Thymus (tissue), 11 donors: ENCODE measurements at regions not wholly inside any gene's neighbourhood (a gene's known extent, or its start where the extent isn't known, plus 50 kb on each side); places are given as distances from the start of the nearest gene placed in this dataset.

ENCODE experiments used
- DNase-seq, 9 donors: peaks; one replicate each; pipeline ENCODE4 v3.0.0-alpha.2; 2013; ENCODE audit warnings: low spot score in 9 of 9, low read depth in 6 of 9, missing footprints in 1 of 9
- H3K27ac ChIP-seq, 2 donors: one replicate each; pipeline ENCODE4 v1.5.1; 2013; ENCODE audit warnings: control low read depth in 1 of 2, low read depth in 1 of 2, low read length in 1 of 2, mild to moderate bottlenecking in 1 of 2, moderate library complexity in 1 of 2
- H3K27me3 ChIP-seq, 2 donors: one replicate each; pipeline ENCODE4 v1.5.1; 2013; ENCODE audit warnings: low read length in 1 of 2; ENCODE audit not compliant: control insufficient read depth in 2 of 2, insufficient read depth in 1 of 2
- H3K36me3 ChIP-seq, 2 donors: one replicate each; pipeline ENCODE4 v1.5.1; 2013; ENCODE audit warnings: low read length in 1 of 2, mild to moderate bottlenecking in 1 of 2, moderate library complexity in 1 of 2; ENCODE audit not compliant: control insufficient read depth in 2 of 2, insufficient read depth in 2 of 2
- H3K4me1 ChIP-seq, 2 donors: one replicate each; pipeline ENCODE4 v1.5.1; 2013; ENCODE audit warnings: low read length in 2 of 2; ENCODE audit not compliant: control insufficient read depth in 2 of 2, insufficient read depth in 2 of 2
- H3K4me3 ChIP-seq, 2 donors: one replicate each; pipeline ENCODE4 v1.5.1; 2013; ENCODE audit warnings: low read length in 2 of 2, control low read depth in 1 of 2, mild to moderate bottlenecking in 1 of 2
- H3K9me3 ChIP-seq, 2 donors: one replicate each; pipeline ENCODE4 v1.5.1; 2013; ENCODE audit warnings: low read length in 1 of 2, mild to moderate bottlenecking in 1 of 2; ENCODE audit not compliant: control insufficient read depth in 2 of 2, insufficient read depth in 1 of 2
- WGBS: extraction: QIAGEN DNeasy Blood & Tissue Kit; methylation state at CpG from one replicate; pipeline ENCODE4 v1.1.7; 2013; 5-methylcytosine and 5-hydroxymethylcytosine counted together
- donor health status: healthy.

DNA sequence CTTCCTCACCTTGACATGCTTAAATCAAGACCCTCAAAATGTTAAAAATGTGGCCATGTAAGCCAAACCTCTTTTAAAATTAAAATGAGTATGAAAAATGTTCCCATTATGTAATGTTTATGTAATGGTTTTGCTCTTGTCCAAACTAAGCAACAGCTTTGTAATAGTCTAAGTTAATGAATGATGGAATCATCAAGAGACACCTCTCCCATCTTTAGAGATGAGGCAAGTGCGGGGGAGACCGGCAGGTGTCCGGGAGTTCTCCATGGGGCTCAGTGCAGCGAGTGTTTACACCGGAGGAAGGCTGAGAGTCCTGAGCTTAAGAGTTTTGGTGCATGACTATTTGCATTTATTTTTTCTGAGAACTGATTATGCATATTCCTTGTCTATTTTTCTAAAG, 384.9 kb upstream of the RNF32 start:
- 95% methylated on average over 5 of the region's 5 CpGs for WGBS
- no peaks in the 10 kb centered on the region for H3K4me1 ChIP-seq
- H3K27ac ChIP-seq = no peak overlapping the region
- H3K36me3 ChIP-seq = no peaks in the 10 kb centered on the region
- no peaks in the 10 kb centered on the region for H3K9me3 ChIP-seq
- no peaks in the 10 kb centered on the region for H3K27me3 ChIP-seq
- H3K4me3 ChIP-seq = no peak overlapping the region
- DNase-seq = no peak

DNA sequence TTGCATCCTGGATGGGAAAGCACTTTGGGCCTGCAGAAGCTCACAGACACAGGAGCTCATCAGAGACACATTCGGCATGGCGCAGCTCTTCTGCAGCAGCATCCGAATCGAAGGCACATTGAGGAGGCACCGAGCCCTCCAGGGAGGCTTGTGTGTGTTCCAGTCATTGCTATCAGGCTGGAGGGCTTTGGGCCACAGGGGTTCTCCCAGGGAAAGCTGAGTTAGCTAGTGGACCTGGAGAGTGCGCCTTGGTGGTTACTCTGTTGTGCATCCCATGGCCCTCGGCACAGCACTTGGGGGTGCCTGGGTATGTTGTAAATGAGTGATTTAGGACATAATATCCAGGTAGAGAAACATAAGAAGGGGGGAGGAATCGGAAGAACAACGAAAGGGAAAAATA, 388.7 kb upstream of the RNF32 start:
- no peaks in the 10 kb centered on the region for H3K4me1 ChIP-seq
- H3K4me3 ChIP-seq = no peak overlapping the region
- H3K27ac ChIP-seq = no peak overlapping the region
- H3K27me3 ChIP-seq = no peaks in the 10 kb centered on the region
- no peaks in the 10 kb centered on the region for H3K9me3 ChIP-seq
- no peak for DNase-seq
- 95% methylated on average over 9 of the region's 9 CpGs for WGBS
- H3K36me3 ChIP-seq = no peaks in the 10 kb centered on the region

DNA sequence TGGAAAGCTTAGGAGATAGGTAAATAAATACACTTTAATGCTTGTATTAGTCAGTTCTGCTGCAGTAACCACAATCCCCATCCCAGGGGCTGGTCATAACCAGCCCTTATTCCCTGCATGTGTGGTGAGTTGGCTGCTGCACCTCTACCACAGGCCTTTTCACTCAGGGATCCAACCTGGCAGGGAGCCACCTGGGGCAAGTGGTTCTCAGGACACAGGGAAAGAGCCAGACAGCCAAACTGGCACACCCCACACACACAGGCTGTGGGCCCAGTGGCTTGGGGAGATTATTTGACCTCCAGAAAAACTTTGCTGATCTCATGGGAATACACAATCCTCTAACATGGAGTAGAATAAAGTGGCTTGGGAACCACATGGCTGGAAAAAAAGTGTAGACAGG, 400.0 kb upstream of the RNF32 start:
- DNase-seq = no peak

DNA sequence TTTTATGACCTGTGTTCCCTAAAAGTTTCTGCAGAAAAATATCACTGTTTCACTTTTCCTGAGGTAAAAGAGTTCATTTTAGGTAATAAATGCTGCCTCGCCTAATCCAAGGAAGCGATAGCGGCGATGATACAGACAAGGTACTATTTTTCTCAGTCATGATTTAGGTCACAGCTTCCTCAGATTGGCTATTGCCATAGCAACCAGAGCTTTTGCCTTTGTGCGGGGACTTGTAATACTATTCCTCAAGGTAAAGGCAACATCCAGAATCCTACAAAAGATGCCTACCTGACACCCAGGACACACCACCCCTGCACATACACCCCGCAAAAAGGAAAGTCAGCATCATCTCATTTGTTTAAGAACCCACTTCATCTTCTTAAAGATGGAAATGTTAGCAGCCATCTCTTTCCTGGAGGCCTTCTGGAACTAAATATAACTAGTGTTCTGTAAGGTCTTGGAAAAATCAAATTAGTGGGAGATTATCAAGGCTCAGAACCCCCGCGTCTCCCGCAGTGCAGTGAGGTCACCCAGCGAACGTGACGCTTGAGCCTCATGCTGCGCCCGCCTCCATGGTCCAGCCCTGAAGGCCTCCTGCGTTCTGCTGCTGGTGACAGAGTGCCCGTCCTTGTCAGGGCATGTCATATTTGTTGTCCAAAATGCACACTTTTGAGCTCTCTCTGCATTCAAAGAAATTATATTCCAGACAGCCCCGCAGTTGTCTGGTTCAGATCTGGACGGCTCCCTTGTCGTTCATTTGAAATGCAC, 402.0 kb upstream of the RNF32 start:
- DNase-seq = no peak
- Histone ChIP-seq H3K27ac (no peak overlapping the region), H3K4me3 (no peak overlapping the region), H3K9me3 (no peaks in the 10 kb centered on the region), H3K4me1 (no peaks in the 10 kb centered on the region), H3K27me3 (no peaks in the 10 kb centered on the region), H3K36me3 (no peaks in the 10 kb centered on the region)
- 95% methylated on average over 19 of the region's 19 CpGs for WGBS

More for the DNA sequence above, 400.0 kb upstream of the RNF32 start:
- no peaks in the 10 kb centered on the region for H3K27me3 ChIP-seq
- H3K4me3 ChIP-seq = no peak overlapping the region
- no peak overlapping the region for H3K27ac ChIP-seq
- no peaks in the 10 kb centered on the region for H3K9me3 ChIP-seq
- no peaks in the 10 kb centered on the region for H3K4me1 ChIP-seq
- H3K36me3 ChIP-seq = no peaks in the 10 kb centered on the region

DNA sequence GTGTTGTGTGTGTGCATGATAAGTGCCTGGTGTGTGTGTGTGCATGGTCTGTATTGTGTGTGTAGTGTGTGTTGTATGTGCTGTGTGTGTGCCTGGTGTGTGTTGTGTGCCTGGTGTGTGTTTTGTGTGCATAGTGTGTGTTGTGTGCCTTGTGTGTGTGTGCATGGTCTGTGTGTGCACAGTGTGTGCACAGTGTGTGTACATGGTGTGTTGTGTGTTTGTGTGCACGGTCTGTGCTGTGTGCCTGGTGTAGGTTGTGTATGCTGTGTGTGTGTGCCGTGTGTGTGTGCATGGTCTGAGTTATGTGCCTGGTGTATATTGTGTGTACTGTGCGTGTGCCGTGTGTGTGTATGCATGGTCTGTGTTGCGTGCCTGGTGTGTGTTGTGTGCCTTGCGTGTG, 403.0 kb upstream of the RNF32 start:
- H3K36me3 ChIP-seq = no peaks in the 10 kb centered on the region
- no peak overlapping the region for H3K27ac ChIP-seq
- no peaks in the 10 kb centered on the region for H3K27me3 ChIP-seq
- no peak for DNase-seq
- H3K4me1 ChIP-seq = no peaks in the 10 kb centered on the region
- WGBS = 97% methylated on average over 6 of the region's 6 CpGs
- no peak overlapping the region for H3K4me3 ChIP-seq
- no peaks in the 10 kb centered on the region for H3K9me3 ChIP-seq

DNA sequence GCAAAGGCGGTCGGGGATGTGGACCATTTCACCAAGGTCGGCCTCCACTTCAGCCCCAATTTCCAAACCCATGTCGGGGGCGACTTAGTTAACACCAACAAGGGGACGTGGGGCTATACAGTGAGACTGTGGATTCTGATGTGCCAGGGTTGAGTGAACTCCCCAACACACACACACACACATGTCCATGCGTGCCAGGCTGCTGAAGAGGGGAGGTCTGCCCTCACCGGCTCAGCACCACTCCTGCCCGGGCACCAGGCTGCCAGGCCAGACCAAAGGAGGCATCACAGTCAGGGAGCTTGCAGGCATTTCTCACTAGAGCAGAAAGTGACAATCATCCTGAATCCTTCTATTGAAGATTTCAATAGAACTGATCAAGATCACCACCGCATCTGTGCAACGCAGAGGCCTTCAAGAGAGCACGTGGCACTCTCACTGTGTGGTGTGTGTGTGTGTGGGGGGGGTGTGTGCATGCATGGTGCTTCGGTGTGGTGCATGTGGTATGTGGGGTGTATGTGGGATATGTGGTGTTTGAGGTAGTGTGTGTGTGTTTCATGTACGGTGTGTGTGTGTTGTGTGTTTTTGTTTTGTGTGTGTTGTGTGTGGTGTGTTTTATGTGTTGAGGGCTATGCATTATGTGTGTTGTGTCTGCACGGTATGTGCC, 403.5 kb upstream of the RNF32 start:
- DNase-seq = no peak
- H3K4me1 ChIP-seq = no peaks in the 10 kb centered on the region
- H3K27me3 ChIP-seq = no peaks in the 10 kb centered on the region
- no peaks in the 10 kb centered on the region for H3K36me3 ChIP-seq
- no peak overlapping the region for H3K4me3 ChIP-seq
- WGBS = 96% methylated on average over 15 of the region's 15 CpGs
- no peaks in the 10 kb centered on the region for H3K9me3 ChIP-seq
- H3K27ac ChIP-seq = no peak overlapping the region

DNA sequence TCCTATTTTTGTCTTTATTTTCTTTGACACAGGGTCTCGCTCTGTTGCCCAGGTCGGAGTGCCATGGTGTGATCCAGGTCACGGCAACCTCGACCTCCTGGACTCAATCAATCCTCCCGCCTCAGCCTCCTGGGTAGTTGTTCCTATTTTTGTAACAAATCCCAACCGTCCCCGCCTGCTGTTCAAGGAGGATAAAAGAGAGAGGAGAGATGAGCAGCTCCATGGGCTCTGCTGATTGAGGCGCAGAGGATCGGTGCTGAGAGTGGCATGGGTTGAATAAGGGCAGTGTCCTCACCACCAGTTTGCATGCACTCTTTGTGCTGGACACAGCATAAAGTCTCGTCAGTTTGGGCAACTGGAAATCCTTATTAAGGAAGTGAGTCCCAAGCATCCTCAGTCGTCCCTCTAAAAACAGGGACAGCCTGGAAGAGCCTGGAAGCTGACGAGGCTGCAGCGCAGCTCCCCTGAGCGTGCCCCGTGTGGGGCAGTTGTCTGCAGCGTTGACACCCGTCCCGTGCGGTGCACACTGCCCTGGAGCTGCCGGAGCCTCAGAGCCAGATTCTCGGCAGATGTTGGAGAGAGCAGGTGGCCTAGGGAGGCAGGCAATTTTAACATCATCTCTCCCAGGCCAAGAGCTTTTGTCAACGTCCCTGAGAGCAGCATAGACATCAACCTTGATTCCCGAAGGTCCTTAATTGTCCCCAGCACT, 404.2 kb upstream of the RNF32 start:
- no peak overlapping the region for H3K4me3 ChIP-seq
- no peak for DNase-seq
- WGBS = 86% methylated on average over 23 of the region's 23 CpGs

DNA sequence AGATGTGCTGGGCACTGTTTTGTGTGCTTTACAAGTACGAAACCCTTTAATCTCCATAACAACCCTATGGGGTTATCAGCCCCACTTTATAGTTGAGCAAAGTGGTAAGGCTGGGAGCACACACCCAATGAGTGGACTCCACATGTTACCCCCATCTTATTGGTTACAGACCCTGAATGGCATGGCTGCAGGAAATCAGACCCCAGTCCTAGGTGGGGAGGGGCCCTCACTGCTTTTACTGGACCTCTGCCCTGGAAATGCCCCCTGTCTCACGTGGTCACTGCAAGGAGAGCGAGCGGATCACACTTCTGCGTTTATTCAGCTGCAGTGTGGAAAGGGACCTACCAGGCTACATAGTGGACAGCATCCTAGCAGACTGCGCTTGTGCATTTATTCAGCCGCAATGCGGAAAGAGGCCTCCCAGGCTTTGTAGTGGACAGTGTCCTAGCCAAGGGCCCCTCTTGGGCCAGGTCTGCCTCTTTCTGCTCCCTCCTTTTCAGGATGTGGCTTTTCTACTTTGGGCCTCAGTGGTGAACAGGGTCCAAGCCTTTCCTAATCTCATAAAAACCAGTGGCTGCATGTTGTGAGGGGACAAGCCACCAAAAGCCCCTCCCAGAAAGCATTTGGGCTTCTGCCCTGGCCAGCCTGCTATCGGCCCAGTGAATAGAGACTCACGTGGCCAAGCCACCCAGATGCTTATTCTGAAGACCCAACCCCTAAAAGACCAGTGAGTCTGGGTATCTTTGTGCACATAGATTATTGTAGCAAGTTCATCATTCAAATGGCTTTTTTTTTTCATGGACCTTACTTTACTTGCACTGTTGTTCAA, 405.7 kb upstream of the RNF32 start:
- no peak for DNase-seq
- WGBS = 91% methylated on average over 10 of the region's 10 CpGs
- H3K27me3 ChIP-seq = no peaks in the 10 kb centered on the region
- H3K27ac ChIP-seq = no peak overlapping the region
- no peak overlapping the region for H3K4me3 ChIP-seq
- H3K36me3 ChIP-seq = no peaks in the 10 kb centered on the region
- no peaks in the 10 kb centered on the region for H3K4me1 ChIP-seq
- H3K9me3 ChIP-seq = no peaks in the 10 kb centered on the region

More for the DNA sequence above, 404.2 kb upstream of the RNF32 start:
- no peaks in the 10 kb centered on the region for H3K4me1 ChIP-seq
- no peak overlapping the region for H3K27ac ChIP-seq
- H3K9me3 ChIP-seq = no peaks in the 10 kb centered on the region
- H3K36me3 ChIP-seq = no peaks in the 10 kb centered on the region
- H3K27me3 ChIP-seq = no peaks in the 10 kb centered on the region
